ENCODE measurements at regions not wholly inside any gene's neighbourhood (a gene's known extent, or its start where the extent isn't known, plus 50 kb on each side); places are given as distances from the start of the nearest gene placed in this dataset.
"Not testable (repeated sequence)": the region's sequence is repeated elsewhere in the genome, so short reads cannot be mapped to it uniquely, and the experiment has no call there.

GRCh38 chr11:71721840-71722239 is 111.2 kb upstream of the DEFB108B start:
- H3K4me1 ChIP-seq (ENCODE audit: control insufficient read depth in 3 of 3, insufficient read depth in 3 of 3, low read length in 3 of 3); H3K4me3 ChIP-seq (ENCODE audit: low read length in 3 of 3); H3K27ac ChIP-seq (ENCODE audit: low read depth, low read length); H3K9me3 ChIP-seq (ENCODE audit: control insufficient read depth in 3 of 3, low read length in 3 of 3); H3K9ac ChIP-seq (ENCODE audit: low read depth in 1 of 3, low read length in 3 of 3); H3K36me3 ChIP-seq (ENCODE audit: control insufficient read depth in 3 of 3, insufficient read depth in 3 of 3, low read length in 3 of 3); H3K27me3 ChIP-seq (ENCODE audit: control insufficient read depth in 3 of 3, insufficient read depth in 3 of 3, low read length in 3 of 3): not testable (repeated sequence)

- H3K9ac ChIP-seq (ENCODE audit: low read depth in 1 of 3, low read length in 3 of 3); H3K27me3 ChIP-seq (ENCODE audit: control insufficient read depth in 3 of 3, insufficient read depth in 3 of 3, low read length in 3 of 3); H3K27ac ChIP-seq (ENCODE audit: low read depth, low read length); H3K36me3 ChIP-seq (ENCODE audit: control insufficient read depth in 3 of 3, insufficient read depth in 3 of 3, low read length in 3 of 3); H3K4me3 ChIP-seq (ENCODE audit: low read length in 3 of 3); H3K9me3 ChIP-seq (ENCODE audit: control insufficient read depth in 3 of 3, low read length in 3 of 3); H3K4me1 ChIP-seq (ENCODE audit: control insufficient read depth in 3 of 3, insufficient read depth in 3 of 3, low read length in 3 of 3): not testable (repeated sequence)
Measured at GRCh38 chr11:71723991-71724390, 109.0 kb upstream of the DEFB108B start.

- H3K9ac ChIP-seq (ENCODE audit: low read depth in 1 of 3, low read length in 3 of 3); H3K27me3 ChIP-seq (ENCODE audit: control insufficient read depth in 3 of 3, insufficient read depth in 3 of 3, low read length in 3 of 3); H3K4me1 ChIP-seq (ENCODE audit: control insufficient read depth in 3 of 3, insufficient read depth in 3 of 3, low read length in 3 of 3); H3K4me3 ChIP-seq (ENCODE audit: low read length in 3 of 3); H3K27ac ChIP-seq (ENCODE audit: low read depth, low read length); H3K36me3 ChIP-seq (ENCODE audit: control insufficient read depth in 3 of 3, insufficient read depth in 3 of 3, low read length in 3 of 3); H3K9me3 ChIP-seq (ENCODE audit: control insufficient read depth in 3 of 3, low read length in 3 of 3): not testable (repeated sequence)
Measured at GRCh38 chr11:71730748-71731147, 102.3 kb upstream of the DEFB108B start.

- not testable (repeated sequence) for H3K27me3 ChIP-seq (ENCODE audit: control insufficient read depth in 3 of 3, insufficient read depth in 3 of 3, low read length in 3 of 3); H3K9ac ChIP-seq (ENCODE audit: low read depth in 1 of 3, low read length in 3 of 3); H3K4me3 ChIP-seq (ENCODE audit: low read length in 3 of 3); H3K36me3 ChIP-seq (ENCODE audit: control insufficient read depth in 3 of 3, insufficient read depth in 3 of 3, low read length in 3 of 3); H3K9me3 ChIP-seq (ENCODE audit: control insufficient read depth in 3 of 3, low read length in 3 of 3); H3K27ac ChIP-seq (ENCODE audit: low read depth, low read length); H3K4me1 ChIP-seq (ENCODE audit: control insufficient read depth in 3 of 3, insufficient read depth in 3 of 3, low read length in 3 of 3)
Measured at GRCh38 chr11:71734368-71734767, 98.6 kb upstream of the DEFB108B start.

GRCh38 chr11:71738317-71738716 is 94.7 kb upstream of the DEFB108B start:
- H3K4me1 ChIP-seq (ENCODE audit: control insufficient read depth in 3 of 3, insufficient read depth in 3 of 3, low read length in 3 of 3); H3K36me3 ChIP-seq (ENCODE audit: control insufficient read depth in 3 of 3, insufficient read depth in 3 of 3, low read length in 3 of 3); H3K4me3 ChIP-seq (ENCODE audit: low read length in 3 of 3): not testable (repeated sequence)

GRCh38 chr11:71743385-71743784 is 89.6 kb upstream of the DEFB108B start:
- not testable (repeated sequence) for H3K4me1 ChIP-seq (ENCODE audit: control insufficient read depth in 3 of 3, insufficient read depth in 3 of 3, low read length in 3 of 3); H3K36me3 ChIP-seq (ENCODE audit: control insufficient read depth in 3 of 3, insufficient read depth in 3 of 3, low read length in 3 of 3)

More at GRCh38 chr11:71738317-71738716, 94.7 kb upstream of the DEFB108B start:
- not testable (repeated sequence) for H3K9ac ChIP-seq (ENCODE audit: low read depth in 1 of 3, low read length in 3 of 3); H3K27ac ChIP-seq (ENCODE audit: low read depth, low read length); H3K9me3 ChIP-seq (ENCODE audit: control insufficient read depth in 3 of 3, low read length in 3 of 3); H3K27me3 ChIP-seq (ENCODE audit: control insufficient read depth in 3 of 3, insufficient read depth in 3 of 3, low read length in 3 of 3)

GRCh38 chr11:71745656-71746055 is 87.3 kb upstream of the DEFB108B start:
- H3K9me3 ChIP-seq (ENCODE audit: control insufficient read depth in 3 of 3, low read length in 3 of 3); H3K4me3 ChIP-seq (ENCODE audit: low read length in 3 of 3); H3K36me3 ChIP-seq (ENCODE audit: control insufficient read depth in 3 of 3, insufficient read depth in 3 of 3, low read length in 3 of 3); H3K27me3 ChIP-seq (ENCODE audit: control insufficient read depth in 3 of 3, insufficient read depth in 3 of 3, low read length in 3 of 3); H3K27ac ChIP-seq (ENCODE audit: low read depth, low read length); H3K4me1 ChIP-seq (ENCODE audit: control insufficient read depth in 3 of 3, insufficient read depth in 3 of 3, low read length in 3 of 3); H3K9ac ChIP-seq (ENCODE audit: low read depth in 1 of 3, low read length in 3 of 3): not testable (repeated sequence)

More at GRCh38 chr11:71743385-71743784, 89.6 kb upstream of the DEFB108B start:
- H3K9ac ChIP-seq (ENCODE audit: low read depth in 1 of 3, low read length in 3 of 3); H3K9me3 ChIP-seq (ENCODE audit: control insufficient read depth in 3 of 3, low read length in 3 of 3); H3K27me3 ChIP-seq (ENCODE audit: control insufficient read depth in 3 of 3, insufficient read depth in 3 of 3, low read length in 3 of 3); H3K27ac ChIP-seq (ENCODE audit: low read depth, low read length); H3K4me3 ChIP-seq (ENCODE audit: low read length in 3 of 3): not testable (repeated sequence)

GRCh38 chr11:71746263-71746662 is 86.7 kb upstream of the DEFB108B start:
- H3K4me3 ChIP-seq (ENCODE audit: low read length in 3 of 3); H3K27me3 ChIP-seq (ENCODE audit: control insufficient read depth in 3 of 3, insufficient read depth in 3 of 3, low read length in 3 of 3); H3K9me3 ChIP-seq (ENCODE audit: control insufficient read depth in 3 of 3, low read length in 3 of 3); H3K4me1 ChIP-seq (ENCODE audit: control insufficient read depth in 3 of 3, insufficient read depth in 3 of 3, low read length in 3 of 3); H3K36me3 ChIP-seq (ENCODE audit: control insufficient read depth in 3 of 3, insufficient read depth in 3 of 3, low read length in 3 of 3); H3K9ac ChIP-seq (ENCODE audit: low read depth in 1 of 3, low read length in 3 of 3); H3K27ac ChIP-seq (ENCODE audit: low read depth, low read length): not testable (repeated sequence)

GRCh38 chr11:71748965-71749620 is 83.9 kb upstream of the DEFB108B start:
- not testable (repeated sequence) for H3K36me3 ChIP-seq (ENCODE audit: control insufficient read depth in 3 of 3, insufficient read depth in 3 of 3, low read length in 3 of 3); H3K4me1 ChIP-seq (ENCODE audit: control insufficient read depth in 3 of 3, insufficient read depth in 3 of 3, low read length in 3 of 3); H3K27ac ChIP-seq (ENCODE audit: low read depth, low read length); H3K9me3 ChIP-seq (ENCODE audit: control insufficient read depth in 3 of 3, low read length in 3 of 3); H3K4me3 ChIP-seq (ENCODE audit: low read length in 3 of 3); H3K27me3 ChIP-seq (ENCODE audit: control insufficient read depth in 3 of 3, insufficient read depth in 3 of 3, low read length in 3 of 3); H3K9ac ChIP-seq (ENCODE audit: low read depth in 1 of 3, low read length in 3 of 3)

- H3K36me3 ChIP-seq (ENCODE audit: control insufficient read depth in 3 of 3, insufficient read depth in 3 of 3, low read length in 3 of 3); H3K9me3 ChIP-seq (ENCODE audit: control insufficient read depth in 3 of 3, low read length in 3 of 3); H3K9ac ChIP-seq (ENCODE audit: low read depth in 1 of 3, low read length in 3 of 3); H3K4me3 ChIP-seq (ENCODE audit: low read length in 3 of 3); H3K4me1 ChIP-seq (ENCODE audit: control insufficient read depth in 3 of 3, insufficient read depth in 3 of 3, low read length in 3 of 3); H3K27ac ChIP-seq (ENCODE audit: low read depth, low read length); H3K27me3 ChIP-seq (ENCODE audit: control insufficient read depth in 3 of 3, insufficient read depth in 3 of 3, low read length in 3 of 3): not testable (repeated sequence)
Measured at GRCh38 chr11:71750908-71751307, 82.1 kb upstream of the DEFB108B start.
